Upper lobe of left lung (tissue), 4 donors: ENCODE measurements at regions not wholly inside any gene's neighbourhood (a gene's known extent, or its start where the extent isn't known, plus 50 kb on each side); places are given as distances from the start of the nearest gene placed in this dataset.

ENCODE experiments used
- EP300 ChIP-seq, 4 donors: sonication (generic); formaldehyde crosslinking; IDR thresholded peaks; one replicate each; pipeline ENCODE4 v1.5.1; 2017; ENCODE audit warnings: antibody characterized with exemption in 4 of 4, control low read depth in 2 of 4
- POLR2A ChIP-seq, 4 donors: fragments of 450-650 bp; IDR thresholded peaks; one replicate each; pipeline ENCODE4 v1.5.1; 2016 to 2017; ENCODE audit warnings: antibody characterized with exemption in 4 of 4, mild to moderate bottlenecking in 2 of 4
- POLR2AphosphoS5 ChIP-seq, 2 donors: sonication (generic); formaldehyde crosslinking; IDR thresholded peaks; one replicate each; pipeline ENCODE4 v1.5.1; 2017; ENCODE audit warnings: antibody characterized with exemption in 2 of 2
- TF ChIP-seq, protein P1 (sequence below), 6 experiments: fragments of 450-650 bp in 4 of 6; fragments of 200-600 bp in 2 of 6; sonication (generic) in 2 of 6; IDR thresholded peaks; one replicate each; pipeline ENCODE4 v1.5.1; 2016 to 2019; ENCODE audit warnings: antibody characterized with exemption in 6 of 6

DNA sequence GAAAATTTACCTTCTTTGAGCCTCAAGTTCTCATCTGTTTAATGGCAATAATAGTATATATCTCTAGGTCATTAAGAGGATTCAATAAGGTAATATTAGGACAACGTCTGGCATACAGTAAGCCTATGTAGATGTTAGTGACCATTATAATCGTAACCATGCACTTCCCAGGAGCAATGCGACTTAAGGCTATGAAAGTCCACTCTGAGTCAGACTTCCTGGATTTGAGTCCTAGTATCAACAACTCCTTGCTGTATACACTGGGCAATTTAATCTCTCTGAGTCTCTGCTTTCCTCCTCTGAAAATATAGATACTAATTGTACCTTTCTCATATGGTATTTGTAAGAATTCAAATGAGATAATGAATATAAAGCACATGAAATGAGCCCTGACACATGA lies 168.1 kb upstream of the HDDC2 start:
- TF ChIP-seq, protein P1, sequence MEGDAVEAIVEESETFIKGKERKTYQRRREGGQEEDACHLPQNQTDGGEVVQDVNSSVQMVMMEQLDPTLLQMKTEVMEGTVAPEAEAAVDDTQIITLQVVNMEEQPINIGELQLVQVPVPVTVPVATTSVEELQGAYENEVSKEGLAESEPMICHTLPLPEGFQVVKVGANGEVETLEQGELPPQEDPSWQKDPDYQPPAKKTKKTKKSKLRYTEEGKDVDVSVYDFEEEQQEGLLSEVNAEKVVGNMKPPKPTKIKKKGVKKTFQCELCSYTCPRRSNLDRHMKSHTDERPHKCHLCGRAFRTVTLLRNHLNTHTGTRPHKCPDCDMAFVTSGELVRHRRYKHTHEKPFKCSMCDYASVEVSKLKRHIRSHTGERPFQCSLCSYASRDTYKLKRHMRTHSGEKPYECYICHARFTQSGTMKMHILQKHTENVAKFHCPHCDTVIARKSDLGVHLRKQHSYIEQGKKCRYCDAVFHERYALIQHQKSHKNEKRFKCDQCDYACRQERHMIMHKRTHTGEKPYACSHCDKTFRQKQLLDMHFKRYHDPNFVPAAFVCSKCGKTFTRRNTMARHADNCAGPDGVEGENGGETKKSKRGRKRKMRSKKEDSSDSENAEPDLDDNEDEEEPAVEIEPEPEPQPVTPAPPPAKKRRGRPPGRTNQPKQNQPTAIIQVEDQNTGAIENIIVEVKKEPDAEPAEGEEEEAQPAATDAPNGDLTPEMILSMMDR (IDR thresholded peaks at IDR 0.05): no peak
- no peak for TF ChIP-seq EP300 (IDR thresholded peaks at IDR 0.05)
- no peak for TF ChIP-seq POLR2A (IDR thresholded peaks at IDR 0.05)
- TF ChIP-seq POLR2AphosphoS5 (IDR thresholded peaks at IDR 0.05): no peak
